GM23338 (cell line): ENCODE measurements at regions not wholly inside any gene's neighbourhood (a gene's known extent, or its start where the extent isn't known, plus 50 kb on each side); places are given as distances from the start of the nearest gene placed in this dataset.

Experiments
- CREB1 ChIP-seq: fragments of 250-450 bp; sonication (Bioruptor Pico); IDR thresholded peaks from 2 replicates; pipeline ENCODE4 v1.5.0; 2020; ENCODE audit warnings: low read depth, mild to moderate bottlenecking, moderate library complexity
- EZH2 ChIP-seq: fragments of 200-600 bp; sonication (generic); IDR thresholded peaks from one replicate; pipeline ENCODE4 v1.8.0; 2017; ENCODE audit warnings: antibody characterized with exemption, mild to moderate bottlenecking, low read depth; ENCODE audit not compliant: unreplicated experiment
- EZH2phosphoT487 ChIP-seq: fragments of 200-600 bp; sonication (generic); IDR thresholded peaks from one replicate; pipeline ENCODE4 v1.8.1; 2018; ENCODE audit warnings: antibody characterized with exemption; ENCODE audit not compliant: unreplicated experiment
- JUNB ChIP-seq: IDR thresholded peaks from one replicate; pipeline ENCODE4 v1.6.1; 2016; ENCODE audit warnings: antibody characterized with exemption; ENCODE audit not compliant: unreplicated experiment
- NANOG ChIP-seq: IDR thresholded peaks from 2 replicates; pipeline ENCODE4 v1.6.1; 2016; ENCODE audit warnings: antibody characterized with exemption, borderline replicate concordance
- POLR2AphosphoS5 ChIP-seq: IDR thresholded peaks from 2 replicates; pipeline ENCODE4 v1.6.1; 2016; ENCODE audit warnings: antibody characterized with exemption, low read depth
- STAT1 ChIP-seq: IDR thresholded peaks from one replicate; pipeline ENCODE4 v1.6.1; 2016; ENCODE audit warnings: antibody characterized with exemption; ENCODE audit not compliant: unreplicated experiment
- ZNF114 ChIP-seq: fragments of 250-450 bp; sonication (Bioruptor Pico); IDR thresholded peaks from 2 replicates; pipeline ENCODE4 v1.5.0; 2020; ENCODE audit warnings: mild to moderate bottlenecking, moderate library complexity
- ZNF331 ChIP-seq: fragments of 250-450 bp; sonication (Bioruptor Pico); IDR thresholded peaks from 2 replicates; pipeline ENCODE4 v1.5.0; 2020; ENCODE audit warnings: low read depth, mild to moderate bottlenecking, moderate library complexity
- TF ChIP-seq, protein P1 (sequence below), 2 experiments: fragments of 200-600 bp in 1 of 2; sonication (generic) in 1 of 2; conservative IDR thresholded peaks; 2 replicates each; pipeline versions ENCODE4 v1.5.1 to v1.6.1; 2016 to 2017; ENCODE audit warnings: antibody characterized with exemption in 2 of 2, low read depth in 2 of 2, mild to moderate bottlenecking in 2 of 2, moderate library complexity in 1 of 2
- TF ChIP-seq, protein P2 (sequence below): fragments of 250-450 bp; sonication (Bioruptor Pico); IDR thresholded peaks from 2 replicates; pipeline ENCODE4 v1.5.0; 2020; ENCODE audit warnings: mild to moderate bottlenecking, moderate library complexity
- TF ChIP-seq, protein P3 (sequence below): IDR thresholded peaks from one replicate; pipeline ENCODE4 v1.6.1; 2018; ENCODE audit warnings: antibody characterized with exemption; ENCODE audit not compliant: unreplicated experiment
- TF ChIP-seq, protein P4 (sequence below): IDR thresholded peaks from 2 replicates; pipeline ENCODE4 v1.6.1; 2016; ENCODE audit warnings: antibody characterized with exemption

DNA sequence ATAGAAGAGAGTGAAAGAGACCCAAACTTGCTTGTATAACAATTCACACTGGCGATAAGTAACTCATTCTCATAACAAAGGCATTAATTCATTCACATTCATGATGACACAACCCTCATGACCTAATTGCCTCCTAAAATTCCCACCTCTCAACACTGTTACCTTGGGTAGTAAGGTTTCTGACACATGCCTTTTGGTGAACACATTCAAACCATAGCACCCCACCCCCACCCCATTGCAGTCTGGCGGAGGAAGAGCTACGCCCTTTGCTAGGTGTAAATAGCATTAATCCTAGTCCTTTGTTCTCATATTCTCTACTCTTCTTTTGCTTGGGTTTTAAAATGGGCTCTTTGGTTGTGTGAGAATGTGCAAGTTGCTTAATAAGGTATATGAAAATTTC is 361.5 kb downstream of the DSEL start:
- no peak for TF ChIP-seq EZH2
- TF ChIP-seq, protein P1, sequence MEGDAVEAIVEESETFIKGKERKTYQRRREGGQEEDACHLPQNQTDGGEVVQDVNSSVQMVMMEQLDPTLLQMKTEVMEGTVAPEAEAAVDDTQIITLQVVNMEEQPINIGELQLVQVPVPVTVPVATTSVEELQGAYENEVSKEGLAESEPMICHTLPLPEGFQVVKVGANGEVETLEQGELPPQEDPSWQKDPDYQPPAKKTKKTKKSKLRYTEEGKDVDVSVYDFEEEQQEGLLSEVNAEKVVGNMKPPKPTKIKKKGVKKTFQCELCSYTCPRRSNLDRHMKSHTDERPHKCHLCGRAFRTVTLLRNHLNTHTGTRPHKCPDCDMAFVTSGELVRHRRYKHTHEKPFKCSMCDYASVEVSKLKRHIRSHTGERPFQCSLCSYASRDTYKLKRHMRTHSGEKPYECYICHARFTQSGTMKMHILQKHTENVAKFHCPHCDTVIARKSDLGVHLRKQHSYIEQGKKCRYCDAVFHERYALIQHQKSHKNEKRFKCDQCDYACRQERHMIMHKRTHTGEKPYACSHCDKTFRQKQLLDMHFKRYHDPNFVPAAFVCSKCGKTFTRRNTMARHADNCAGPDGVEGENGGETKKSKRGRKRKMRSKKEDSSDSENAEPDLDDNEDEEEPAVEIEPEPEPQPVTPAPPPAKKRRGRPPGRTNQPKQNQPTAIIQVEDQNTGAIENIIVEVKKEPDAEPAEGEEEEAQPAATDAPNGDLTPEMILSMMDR (conservative IDR thresholded peaks at IDR 0.05; ENCODE audit: low read depth in 2 of 2): no peak
- no peak for TF ChIP-seq POLR2AphosphoS5
- TF ChIP-seq, protein P2, sequence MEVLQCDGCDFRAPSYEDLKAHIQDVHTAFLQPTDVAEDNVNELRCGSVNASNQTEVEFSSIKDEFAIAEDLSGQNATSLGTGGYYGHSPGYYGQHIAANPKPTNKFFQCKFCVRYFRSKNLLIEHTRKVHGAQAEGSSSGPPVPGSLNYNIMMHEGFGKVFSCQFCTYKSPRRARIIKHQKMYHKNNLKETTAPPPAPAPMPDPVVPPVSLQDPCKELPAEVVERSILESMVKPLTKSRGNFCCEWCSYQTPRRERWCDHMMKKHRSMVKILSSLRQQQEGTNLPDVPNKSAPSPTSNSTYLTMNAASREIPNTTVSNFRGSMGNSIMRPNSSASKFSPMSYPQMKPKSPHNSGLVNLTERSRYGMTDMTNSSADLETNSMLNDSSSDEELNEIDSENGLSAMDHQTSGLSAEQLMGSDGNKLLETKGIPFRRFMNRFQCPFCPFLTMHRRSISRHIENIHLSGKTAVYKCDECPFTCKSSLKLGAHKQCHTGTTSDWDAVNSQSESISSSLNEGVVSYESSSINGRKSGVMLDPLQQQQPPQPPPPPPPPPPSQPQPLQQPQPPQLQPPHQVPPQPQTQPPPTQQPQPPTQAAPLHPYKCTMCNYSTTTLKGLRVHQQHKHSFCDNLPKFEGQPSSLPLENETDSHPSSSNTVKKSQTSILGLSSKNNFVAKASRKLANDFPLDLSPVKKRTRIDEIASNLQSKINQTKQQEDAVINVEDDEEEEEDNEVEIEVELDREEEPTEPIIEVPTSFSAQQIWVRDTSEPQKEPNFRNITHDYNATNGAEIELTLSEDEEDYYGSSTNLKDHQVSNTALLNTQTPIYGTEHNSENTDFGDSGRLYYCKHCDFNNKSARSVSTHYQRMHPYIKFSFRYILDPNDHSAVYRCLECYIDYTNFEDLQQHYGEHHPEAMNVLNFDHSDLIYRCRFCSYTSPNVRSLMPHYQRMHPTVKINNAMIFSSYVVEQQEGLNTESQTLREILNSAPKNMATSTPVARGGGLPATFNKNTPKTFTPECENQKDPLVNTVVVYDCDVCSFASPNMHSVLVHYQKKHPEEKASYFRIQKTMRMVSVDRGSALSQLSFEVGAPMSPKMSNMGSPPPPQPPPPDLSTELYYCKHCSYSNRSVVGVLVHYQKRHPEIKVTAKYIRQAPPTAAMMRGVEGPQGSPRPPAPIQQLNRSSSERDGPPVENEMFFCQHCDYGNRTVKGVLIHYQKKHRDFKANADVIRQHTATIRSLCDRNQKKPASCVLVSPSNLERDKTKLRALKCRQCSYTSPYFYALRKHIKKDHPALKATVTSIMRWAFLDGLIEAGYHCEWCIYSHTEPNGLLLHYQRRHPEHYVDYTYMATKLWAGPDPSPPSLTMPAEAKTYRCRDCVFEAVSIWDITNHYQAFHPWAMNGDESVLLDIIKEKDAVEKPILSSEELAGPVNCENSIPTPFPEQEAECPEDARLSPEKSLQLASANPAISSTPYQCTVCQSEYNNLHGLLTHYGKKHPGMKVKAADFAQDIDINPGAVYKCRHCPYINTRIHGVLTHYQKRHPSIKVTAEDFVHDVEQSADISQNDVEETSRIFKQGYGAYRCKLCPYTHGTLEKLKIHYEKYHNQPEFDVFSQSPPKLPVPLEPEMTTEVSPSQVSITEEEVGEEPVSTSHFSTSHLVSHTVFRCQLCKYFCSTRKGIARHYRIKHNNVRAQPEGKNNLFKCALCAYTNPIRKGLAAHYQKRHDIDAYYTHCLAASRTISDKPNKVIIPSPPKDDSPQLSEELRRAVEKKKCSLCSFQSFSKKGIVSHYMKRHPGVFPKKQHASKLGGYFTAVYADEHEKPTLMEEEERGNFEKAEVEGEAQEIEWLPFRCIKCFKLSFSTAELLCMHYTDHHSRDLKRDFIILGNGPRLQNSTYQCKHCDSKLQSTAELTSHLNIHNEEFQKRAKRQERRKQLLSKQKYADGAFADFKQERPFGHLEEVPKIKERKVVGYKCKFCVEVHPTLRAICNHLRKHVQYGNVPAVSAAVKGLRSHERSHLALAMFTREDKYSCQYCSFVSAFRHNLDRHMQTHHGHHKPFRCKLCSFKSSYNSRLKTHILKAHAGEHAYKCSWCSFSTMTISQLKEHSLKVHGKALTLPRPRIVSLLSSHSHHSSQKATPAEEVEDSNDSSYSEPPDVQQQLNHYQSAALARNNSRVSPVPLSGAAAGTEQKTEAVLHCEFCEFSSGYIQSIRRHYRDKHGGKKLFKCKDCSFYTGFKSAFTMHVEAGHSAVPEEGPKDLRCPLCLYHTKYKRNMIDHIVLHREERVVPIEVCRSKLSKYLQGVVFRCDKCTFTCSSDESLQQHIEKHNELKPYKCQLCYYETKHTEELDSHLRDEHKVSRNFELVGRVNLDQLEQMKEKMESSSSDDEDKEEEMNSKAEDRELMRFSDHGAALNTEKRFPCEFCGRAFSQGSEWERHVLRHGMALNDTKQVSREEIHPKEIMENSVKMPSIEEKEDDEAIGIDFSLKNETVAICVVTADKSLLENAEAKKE (CRISPR knock-in tag): no peak
- TF ChIP-seq NANOG: no peak
- TF ChIP-seq, protein P3, sequence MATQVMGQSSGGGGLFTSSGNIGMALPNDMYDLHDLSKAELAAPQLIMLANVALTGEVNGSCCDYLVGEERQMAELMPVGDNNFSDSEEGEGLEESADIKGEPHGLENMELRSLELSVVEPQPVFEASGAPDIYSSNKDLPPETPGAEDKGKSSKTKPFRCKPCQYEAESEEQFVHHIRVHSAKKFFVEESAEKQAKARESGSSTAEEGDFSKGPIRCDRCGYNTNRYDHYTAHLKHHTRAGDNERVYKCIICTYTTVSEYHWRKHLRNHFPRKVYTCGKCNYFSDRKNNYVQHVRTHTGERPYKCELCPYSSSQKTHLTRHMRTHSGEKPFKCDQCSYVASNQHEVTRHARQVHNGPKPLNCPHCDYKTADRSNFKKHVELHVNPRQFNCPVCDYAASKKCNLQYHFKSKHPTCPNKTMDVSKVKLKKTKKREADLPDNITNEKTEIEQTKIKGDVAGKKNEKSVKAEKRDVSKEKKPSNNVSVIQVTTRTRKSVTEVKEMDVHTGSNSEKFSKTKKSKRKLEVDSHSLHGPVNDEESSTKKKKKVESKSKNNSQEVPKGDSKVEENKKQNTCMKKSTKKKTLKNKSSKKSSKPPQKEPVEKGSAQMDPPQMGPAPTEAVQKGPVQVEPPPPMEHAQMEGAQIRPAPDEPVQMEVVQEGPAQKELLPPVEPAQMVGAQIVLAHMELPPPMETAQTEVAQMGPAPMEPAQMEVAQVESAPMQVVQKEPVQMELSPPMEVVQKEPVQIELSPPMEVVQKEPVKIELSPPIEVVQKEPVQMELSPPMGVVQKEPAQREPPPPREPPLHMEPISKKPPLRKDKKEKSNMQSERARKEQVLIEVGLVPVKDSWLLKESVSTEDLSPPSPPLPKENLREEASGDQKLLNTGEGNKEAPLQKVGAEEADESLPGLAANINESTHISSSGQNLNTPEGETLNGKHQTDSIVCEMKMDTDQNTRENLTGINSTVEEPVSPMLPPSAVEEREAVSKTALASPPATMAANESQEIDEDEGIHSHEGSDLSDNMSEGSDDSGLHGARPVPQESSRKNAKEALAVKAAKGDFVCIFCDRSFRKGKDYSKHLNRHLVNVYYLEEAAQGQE: no peak
- TF ChIP-seq ZNF331 (CRISPR knock-in tag): no peak
- no peak for TF ChIP-seq EZH2phosphoT487
- no peak for TF ChIP-seq JUNB
- TF ChIP-seq, protein P4, sequence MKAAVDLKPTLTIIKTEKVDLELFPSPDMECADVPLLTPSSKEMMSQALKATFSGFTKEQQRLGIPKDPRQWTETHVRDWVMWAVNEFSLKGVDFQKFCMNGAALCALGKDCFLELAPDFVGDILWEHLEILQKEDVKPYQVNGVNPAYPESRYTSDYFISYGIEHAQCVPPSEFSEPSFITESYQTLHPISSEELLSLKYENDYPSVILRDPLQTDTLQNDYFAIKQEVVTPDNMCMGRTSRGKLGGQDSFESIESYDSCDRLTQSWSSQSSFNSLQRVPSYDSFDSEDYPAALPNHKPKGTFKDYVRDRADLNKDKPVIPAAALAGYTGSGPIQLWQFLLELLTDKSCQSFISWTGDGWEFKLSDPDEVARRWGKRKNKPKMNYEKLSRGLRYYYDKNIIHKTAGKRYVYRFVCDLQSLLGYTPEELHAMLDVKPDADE: no peak
- TF ChIP-seq CREB1: no peak
- no peak for TF ChIP-seq STAT1
- no peak for TF ChIP-seq ZNF114
